Liver (tissue), 2 donors: ENCODE measurements at regions not wholly inside any gene's neighbourhood (a gene's known extent, or its start where the extent isn't known, plus 50 kb on each side); places are given as distances from the start of the nearest gene placed in this dataset.

Experiments used
- CTCF ChIP-seq: fragments of 150-350 bp; IDR thresholded peaks from 2 replicates; pipeline ENCODE4 v1.5.1; 2017; ENCODE audit warnings: improper control_type of control experiment, low read depth, low read length; ENCODE audit not compliant: missing input control
- MAX ChIP-seq: IDR thresholded peaks from 2 replicates; pipeline ENCODE4 v1.6.1; 2016; ENCODE audit warnings: antibody characterized with exemption
- donor health status: healthy.

- TF ChIP-seq CTCF: no peak
- no peak for TF ChIP-seq MAX
Measured at GRCh38 chr12:86550218-86551145, 294.3 kb upstream of the MGAT4C start.
